WERI-Rb-1 (cell line): ENCODE measurements at regions not wholly inside any gene's neighbourhood (a gene's known extent, or its start where the extent isn't known, plus 50 kb on each side); places are given as distances from the start of the nearest gene placed in this dataset.

ENCODE experiments used
- DNase-seq: peaks from one replicate; pipeline ENCODE4 v3.0.0-alpha.2; 2020
- H3K27ac ChIP-seq: fragments of 250-450 bp; sonication (Bioruptor Pico); 2 replicates; pipeline ENCODE4 v1.5.1; 2020; ENCODE audit warnings: mild to moderate bottlenecking, moderate library complexity
- H3K27me3 ChIP-seq: fragments of 250-450 bp; sonication (Bioruptor Pico); 2 replicates; pipeline ENCODE4 v1.5.1; 2021; ENCODE audit warnings: mild to moderate bottlenecking, low read depth, moderate library complexity; ENCODE audit not compliant: insufficient read depth, severe bottlenecking
- H3K36me3 ChIP-seq: fragments of 250-450 bp; sonication (Bioruptor Pico); 2 replicates; pipeline ENCODE4 v1.5.1; 2020; ENCODE audit warnings: mild to moderate bottlenecking, moderate library complexity
- H3K4me3 ChIP-seq: 2 replicates; pipeline ENCODE4 v1.5.1; 2011; ENCODE audit warnings: low read depth, mild to moderate bottlenecking, control low read depth, low read length
- H3K9me3 ChIP-seq: fragments of 250-450 bp; sonication (Bioruptor Pico); 2 replicates; pipeline ENCODE4 v1.5.1; 2021; ENCODE audit warnings: mild to moderate bottlenecking, moderate library complexity; ENCODE audit not compliant: severe bottlenecking
- CTCF ChIP-seq: IDR thresholded peaks from 2 replicates; pipeline ENCODE4 v1.5.1; 2011; ENCODE audit warnings: low read depth, mild to moderate bottlenecking, control low read depth, inconsistent platforms, low read length

DNA sequence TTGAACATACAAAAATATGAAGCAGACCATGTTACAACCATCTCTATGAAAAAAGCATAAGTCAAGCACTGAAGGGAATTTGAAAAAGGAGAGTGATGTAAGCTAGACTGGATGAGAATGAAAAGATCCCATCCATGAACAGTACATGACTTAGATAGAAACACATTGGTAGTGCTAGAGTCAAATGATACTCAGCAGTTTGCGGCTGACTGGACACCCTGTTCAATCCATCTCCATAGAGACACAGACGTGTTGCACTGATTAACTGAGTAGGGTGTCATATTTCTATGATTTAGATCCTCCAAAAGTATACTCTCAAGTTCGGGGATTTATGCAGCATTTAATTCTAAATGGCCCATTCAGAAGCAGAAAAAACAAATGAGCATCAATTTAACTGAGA, 674.3 kb upstream of the NRXN1 start:
- no peak overlapping the region for H3K4me3 ChIP-seq
- no peaks in the 10 kb centered on the region for H3K27me3 ChIP-seq
- H3K9me3 ChIP-seq: no peaks in the 10 kb centered on the region
- no peak overlapping the region for H3K27ac ChIP-seq
- no peak for TF ChIP-seq CTCF
- H3K36me3 ChIP-seq: no peaks in the 10 kb centered on the region
- DNase-seq: no peak

DNA sequence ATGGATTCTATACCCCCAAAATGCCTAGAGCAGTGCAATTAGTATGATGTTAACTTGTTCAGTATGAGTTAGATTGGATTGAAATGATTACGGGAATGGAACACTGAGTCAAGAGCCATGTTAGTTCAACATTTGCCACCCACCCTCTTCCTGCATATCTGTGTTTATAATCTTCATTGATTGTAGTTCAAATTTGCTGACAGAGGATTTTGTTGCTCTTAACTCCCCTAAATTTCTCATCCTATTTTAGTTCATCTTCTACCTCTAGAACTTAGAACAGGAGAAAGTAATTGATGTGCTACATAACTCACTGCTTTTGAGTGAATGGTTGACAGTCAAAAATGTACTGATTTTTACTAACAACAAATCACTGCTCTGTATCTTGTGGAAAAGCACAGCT, 673.5 kb upstream of the NRXN1 start:
- Histone ChIP-seq H3K27me3 (no peaks in the 10 kb centered on the region), H3K4me3 (no peak overlapping the region), H3K27ac (no peak overlapping the region), H3K9me3 (no peaks in the 10 kb centered on the region), H3K36me3 (no peaks in the 10 kb centered on the region)
- DNase-seq: no peak
- no peak for TF ChIP-seq CTCF

- DNase-seq: no peak
- no peak for TF ChIP-seq CTCF
- Histone ChIP-seq H3K4me3 (no peak overlapping the region), H3K9me3 (no peaks in the 10 kb centered on the region), H3K36me3 (no peaks in the 10 kb centered on the region), H3K27ac (no peak overlapping the region), H3K27me3 (no peaks in the 10 kb centered on the region)
Measured at GRCh38 chr2:51698021-51698420, 666.1 kb upstream of the NRXN1 start.

DNA sequence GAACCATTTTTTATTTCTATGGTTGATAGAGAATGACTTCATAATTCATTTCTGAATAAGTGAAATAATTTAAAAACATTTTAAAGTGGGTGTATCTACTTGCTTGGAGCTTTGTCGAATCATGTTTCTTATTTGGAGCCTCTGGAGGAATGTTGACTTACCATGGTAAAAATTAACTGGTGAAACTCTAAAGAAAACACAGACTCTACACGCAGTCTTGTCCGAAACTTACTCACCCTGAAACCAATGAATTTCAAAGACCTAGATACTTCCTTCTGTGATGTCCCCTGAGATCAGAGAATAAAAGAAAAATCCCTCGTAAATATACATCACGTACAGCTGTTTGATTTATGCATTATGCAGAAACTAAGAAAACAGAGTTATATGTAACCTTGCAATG, 665.2 kb upstream of the NRXN1 start:
- Histone ChIP-seq H3K9me3 (no peaks in the 10 kb centered on the region), H3K4me3 (no peak overlapping the region), H3K27ac (no peak overlapping the region), H3K36me3 (no peaks in the 10 kb centered on the region), H3K27me3 (no peaks in the 10 kb centered on the region)
- no peak for DNase-seq
- TF ChIP-seq CTCF: no peak

- Histone ChIP-seq H3K36me3 (no peaks in the 10 kb centered on the region), H3K9me3 (no peaks in the 10 kb centered on the region), H3K27ac (no peak overlapping the region), H3K4me3 (no peak overlapping the region), H3K27me3 (no peaks in the 10 kb centered on the region)
- DNase-seq: no peak
- no peak for TF ChIP-seq CTCF
Measured at GRCh38 chr2:51695531-51695930, 663.6 kb upstream of the NRXN1 start.

DNA sequence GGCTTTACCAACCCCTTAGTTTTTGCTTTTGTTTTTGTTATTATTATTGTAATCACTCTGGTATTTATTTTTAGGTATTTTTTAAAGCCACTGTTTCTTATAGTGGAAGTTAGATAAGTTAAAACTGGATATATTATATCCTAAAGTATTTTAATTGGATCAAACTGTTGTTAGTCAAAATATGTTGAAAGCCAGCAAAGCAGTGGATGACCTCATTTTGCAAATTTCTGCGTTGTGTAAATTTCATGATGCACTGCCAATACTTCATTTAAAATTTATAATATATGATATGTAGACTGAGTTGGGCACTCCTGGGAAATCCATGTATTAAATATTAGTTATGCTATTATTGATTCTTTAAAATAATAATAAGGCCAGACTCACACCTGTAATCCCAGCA, 661.7 kb upstream of the NRXN1 start:
- DNase-seq: no peak
- no peak overlapping the region for H3K4me3 ChIP-seq
- no peaks in the 10 kb centered on the region for H3K27me3 ChIP-seq
- no peaks in the 10 kb centered on the region for H3K9me3 ChIP-seq
- TF ChIP-seq CTCF: no peak
- H3K27ac ChIP-seq: no peak overlapping the region
- H3K36me3 ChIP-seq: no peaks in the 10 kb centered on the region
